Peyer's patch (tissue), 4 donors: ENCODE measurements at regions not wholly inside any gene's neighbourhood (a gene's known extent, or its start where the extent isn't known, plus 50 kb on each side); places are given as distances from the start of the nearest gene placed in this dataset.

ENCODE experiments used
- DNase-seq, 3 donors: peaks; one replicate each; pipeline ENCODE4 v3.0.0-alpha.2; 2017 to 2019
- H3K27ac ChIP-seq, 4 donors: fragments of 200-600 bp; sonication (generic); one replicate each; pipeline ENCODE4 v1.5.1; 2016 to 2019
- H3K27me3 ChIP-seq, 2 donors: fragments of 200-600 bp; sonication (generic); one replicate each; pipeline ENCODE4 v1.5.1; 2019
- H3K36me3 ChIP-seq, 3 donors: fragments of 200-600 bp; sonication (generic); one replicate each; pipeline ENCODE4 v1.5.1; 2016 to 2019
- H3K4me1 ChIP-seq, 4 donors: fragments of 200-600 bp; sonication (generic); one replicate each; pipeline ENCODE4 v1.5.1; 2016 to 2019
- H3K4me3 ChIP-seq, 4 donors: fragments of 200-600 bp; sonication (generic); 1 replicate in 3 of 4; 2 replicates in 1 of 4; pipeline ENCODE4 v1.5.1; 2016 to 2019; ENCODE audit warnings: mild to moderate bottlenecking in 1 of 4
- H3K9me3 ChIP-seq, 4 donors: fragments of 200-600 bp; sonication (generic); one replicate each; pipeline ENCODE4 v1.5.1; 2016 to 2019; ENCODE audit warnings: mild to moderate bottlenecking in 1 of 4
- CTCF ChIP-seq, 6 experiments: fragments of 450-650 bp in 4 of 6; fragments of 200-600 bp in 2 of 6; sonication (generic) in 1 of 6; IDR thresholded peaks; one replicate each; pipeline ENCODE4 v1.5.1; 2017 to 2019; ENCODE audit warnings: antibody characterized with exemption in 6 of 6, mild to moderate bottlenecking in 3 of 6, moderate library complexity in 1 of 6
- POLR2A ChIP-seq, 2 donors: fragments of 450-650 bp; IDR thresholded peaks; one replicate each; pipeline ENCODE4 v1.5.1; 2017; ENCODE audit warnings: antibody characterized with exemption in 2 of 2, mild to moderate bottlenecking in 2 of 2, moderate library complexity in 2 of 2

GRCh38 chr1:37169743-37170275 lies 135.5 kb upstream of the GRIK3 start:
- DNase-seq: no peak
- TF ChIP-seq POLR2A (IDR thresholded peaks at IDR 0.05) (no peak), CTCF (IDR thresholded peaks at IDR 0.05) (no peak)

DNA sequence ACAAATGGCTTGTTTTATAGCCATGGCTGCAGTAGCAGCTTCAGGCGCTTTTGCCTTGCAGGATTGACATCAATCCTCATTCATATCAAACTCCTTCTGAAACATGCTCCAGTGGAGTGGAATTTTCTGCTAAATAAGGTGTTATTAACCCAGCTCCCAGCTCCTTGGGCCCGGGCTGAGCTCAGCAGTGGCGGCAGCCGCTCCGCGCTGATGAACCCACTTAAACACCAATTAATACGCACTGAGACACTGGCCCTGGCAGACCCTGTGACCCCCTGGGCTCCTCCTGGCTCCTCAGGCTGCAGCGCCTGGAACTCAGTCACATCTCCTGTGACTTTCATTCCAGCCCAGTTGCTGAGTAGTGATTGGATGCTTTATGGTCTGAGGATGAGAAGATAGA lies 137.4 kb upstream of the GRIK3 start:
- no peak for DNase-seq
- H3K9me3 ChIP-seq: no peaks in the 10 kb centered on the region
- no peaks in the 10 kb centered on the region for H3K27me3 ChIP-seq
- no peak overlapping the region for H3K27ac ChIP-seq
- no peak overlapping the region for H3K4me3 ChIP-seq
- H3K36me3 ChIP-seq: no peaks in the 10 kb centered on the region
- H3K4me1 ChIP-seq: no peaks in the 10 kb centered on the region
- TF ChIP-seq CTCF (IDR thresholded peaks at IDR 0.05) (no peak), POLR2A (IDR thresholded peaks at IDR 0.05) (no peak)

More at GRCh38 chr1:37169743-37170275, 135.5 kb upstream of the GRIK3 start:
- H3K36me3 ChIP-seq: no peaks in the 10 kb centered on the region
- H3K4me1 ChIP-seq: no peaks in the 10 kb centered on the region
- H3K4me3 ChIP-seq: no peak overlapping the region
- H3K9me3 ChIP-seq: no peaks in the 10 kb centered on the region
- H3K27me3 ChIP-seq: no peaks in the 10 kb centered on the region
- H3K27ac ChIP-seq: no peak overlapping the region

DNA sequence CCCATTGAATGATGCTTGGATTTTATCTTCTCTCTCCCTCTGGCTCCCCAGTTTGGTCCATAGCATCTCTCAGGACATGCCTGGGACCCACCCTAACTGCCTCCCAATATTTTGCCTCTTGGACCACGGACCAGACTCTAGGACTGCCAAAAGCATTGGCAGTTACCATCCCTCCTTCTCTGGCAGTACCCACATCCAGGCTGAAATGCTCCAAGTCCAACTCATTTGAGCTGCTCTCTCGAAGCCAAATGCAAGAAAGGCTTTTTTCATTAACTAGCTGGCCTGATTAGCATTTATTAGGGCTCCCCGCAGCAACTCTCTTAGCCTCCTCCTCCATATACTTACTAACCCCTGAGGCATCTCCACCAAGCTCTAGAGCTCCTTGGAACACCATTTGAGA lies 140.0 kb upstream of the GRIK3 start:
- Histone ChIP-seq H3K27me3 (no peaks in the 10 kb centered on the region), H3K36me3 (no peaks in the 10 kb centered on the region), H3K4me1 (no peaks in the 10 kb centered on the region), H3K4me3 (no peak overlapping the region), H3K27ac (no peak overlapping the region), H3K9me3 (no peaks in the 10 kb centered on the region)
- TF ChIP-seq CTCF (IDR thresholded peaks at IDR 0.05) (no peak), POLR2A (IDR thresholded peaks at IDR 0.05) (no peak)
- DNase-seq: no peak

DNA sequence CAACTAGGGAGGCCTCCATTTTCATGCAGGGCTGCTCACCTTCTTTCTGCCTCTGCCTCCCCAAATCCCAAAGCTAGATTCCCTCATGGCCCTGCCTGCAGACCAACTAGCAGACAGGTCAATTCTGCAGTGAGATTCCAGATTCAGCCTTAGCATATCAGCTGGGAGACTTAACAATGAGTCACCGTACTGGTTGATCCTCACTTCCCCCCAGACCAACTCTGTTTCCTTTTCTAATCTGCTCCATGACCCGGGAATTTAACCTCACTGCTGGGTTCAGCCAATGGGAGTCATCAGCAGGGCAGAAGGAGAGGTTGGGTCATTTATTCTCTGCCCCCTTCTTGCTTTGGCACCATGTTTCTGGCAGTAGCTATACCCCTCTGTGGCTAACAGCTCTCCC lies 140.6 kb upstream of the GRIK3 start:
- Histone ChIP-seq H3K27ac (no peak overlapping the region), H3K4me3 (no peak overlapping the region), H3K27me3 (no peaks in the 10 kb centered on the region), H3K36me3 (no peaks in the 10 kb centered on the region), H3K4me1 (no peaks in the 10 kb centered on the region), H3K9me3 (no peaks in the 10 kb centered on the region)
- no peak for DNase-seq
- TF ChIP-seq POLR2A (IDR thresholded peaks at IDR 0.05): no peak
- TF ChIP-seq CTCF (IDR thresholded peaks at IDR 0.05): no peak

- Histone ChIP-seq H3K9me3 (no peaks in the 10 kb centered on the region), H3K27me3 (no peaks in the 10 kb centered on the region), H3K36me3 (no peaks in the 10 kb centered on the region), H3K4me3 (no peak overlapping the region), H3K27ac (no peak overlapping the region), H3K4me1 (no peaks in the 10 kb centered on the region)
- no peak for DNase-seq
- TF ChIP-seq POLR2A (IDR thresholded peaks at IDR 0.05) (no peak), CTCF (IDR thresholded peaks at IDR 0.05) (no peak)
Observed at GRCh38 chr1:37175666-37176215, 141.4 kb upstream of the GRIK3 start.

DNA sequence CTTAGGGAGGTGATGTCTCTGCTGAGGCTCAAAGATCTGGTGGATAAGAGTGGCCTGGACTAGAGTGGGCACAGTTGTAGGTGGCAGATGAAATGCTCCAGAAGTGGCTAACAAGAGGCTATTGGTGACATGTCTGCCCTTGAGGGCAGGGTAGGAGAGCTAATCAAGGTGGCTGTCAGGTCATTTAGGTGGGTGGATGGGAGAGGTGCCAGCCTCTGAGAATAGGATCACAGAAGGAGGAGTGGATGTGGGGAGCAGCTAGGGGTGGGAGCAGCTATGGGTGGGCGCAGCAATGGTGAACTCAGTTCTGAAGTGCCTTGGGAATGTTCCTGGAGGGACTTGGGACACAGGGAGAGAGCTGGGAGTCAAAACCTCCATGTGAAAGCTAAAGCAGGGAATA lies 142.0 kb upstream of the GRIK3 start:
- TF ChIP-seq POLR2A (IDR thresholded peaks at IDR 0.05) (no peak), CTCF (IDR thresholded peaks at IDR 0.05) (no peak)
- no peaks in the 10 kb centered on the region for H3K9me3 ChIP-seq

More for the DNA sequence above, 142.0 kb upstream of the GRIK3 start:
- Histone ChIP-seq H3K36me3 (no peaks in the 10 kb centered on the region), H3K4me1 (no peaks in the 10 kb centered on the region), H3K4me3 (no peak overlapping the region), H3K27me3 (no peaks in the 10 kb centered on the region), H3K27ac (no peak overlapping the region)
- DNase-seq: no peak
